HG03108 (cell line): ENCODE measurements at regions not wholly inside any gene's neighbourhood (a gene's known extent, or its start where the extent isn't known, plus 50 kb on each side); places are given as distances from the start of the nearest gene placed in this dataset.

ENCODE experiments used
- ATAC-seq: cut with Tn5 transposase; IDR thresholded peaks from one replicate; pipeline ENCODE4 v1.9.1; 2021; ENCODE audit warnings: moderate library complexity; ENCODE audit not compliant: unreplicated experiment

- no peak for ATAC-seq
These were observed 92.0 kb upstream of the MKLN1 start for GRCh38 chr7:131235489-131236317.

- ATAC-seq = no peak
These were observed 91.4 kb upstream of the MKLN1 start for GRCh38 chr7:131236318-131236672.

- ATAC-seq = no peak
These were observed 89.2 kb upstream of the MKLN1 start for GRCh38 chr7:131238347-131238931.

GRCh38 chr7:131241386-131241785, 86.3 kb upstream of the MKLN1 start:
- ATAC-seq = no peak

- ATAC-seq = no peak
These were observed 85.5 kb upstream of the MKLN1 start for GRCh38 chr7:131242123-131242650.

GRCh38 chr7:131244259-131244852, 83.3 kb upstream of the MKLN1 start:
- ATAC-seq = no peak

- no peak for ATAC-seq
These were observed 78.7 kb upstream of the MKLN1 start for GRCh38 chr7:131249003-131249402.

- ATAC-seq = no peak
These were observed 78.2 kb upstream of the MKLN1 start for GRCh38 chr7:131249483-131249882.

- ATAC-seq = no peak
These were observed 77.3 kb upstream of the MKLN1 start for GRCh38 chr7:131250331-131250730.

GRCh38 chr7:131251371-131251770, 76.3 kb upstream of the MKLN1 start:
- no peak for ATAC-seq

- ATAC-seq = no peak
These were observed 74.7 kb upstream of the MKLN1 start for GRCh38 chr7:131252976-131253375.

- no peak for ATAC-seq
These were observed 73.5 kb upstream of the MKLN1 start for GRCh38 chr7:131254211-131254610.

GRCh38 chr7:131255242-131255641, 72.4 kb upstream of the MKLN1 start:
- ATAC-seq = no peak

- ATAC-seq = no peak
These were observed 66.1 kb upstream of the MKLN1 start for GRCh38 chr7:131261476-131261994.

GRCh38 chr7:131265227-131265626, 62.4 kb upstream of the MKLN1 start:
- ATAC-seq = no peak

- no peak for ATAC-seq
These were observed 60.0 kb upstream of the MKLN1 start for GRCh38 chr7:131267631-131268030.

- ATAC-seq = no peak
These were observed 58.8 kb upstream of the MKLN1 start for GRCh38 chr7:131268906-131269305.

- ATAC-seq = no peak
These were observed 55.6 kb upstream of the MKLN1 start for GRCh38 chr7:131272086-131272485.

GRCh38 chr7:131274986-131275385, 52.7 kb upstream of the MKLN1 start:
- ATAC-seq = no peak

- no peak for ATAC-seq
These were observed 51.5 kb upstream of the MKLN1 start for GRCh38 chr7:131276190-131276589.

GRCh38 chr7:131276748-131277147, 50.9 kb upstream of the MKLN1 start:
- no peak for ATAC-seq
